HG03196 (cell line): ENCODE measurements at regions not wholly inside any gene's neighbourhood (a gene's known extent, or its start where the extent isn't known, plus 50 kb on each side); places are given as distances from the start of the nearest gene placed in this dataset.

ENCODE experiments used
- ATAC-seq: cut with Tn5 transposase; IDR thresholded peaks from one replicate; pipeline ENCODE4 v1.9.1; 2021; ENCODE audit not compliant: unreplicated experiment

DNA sequence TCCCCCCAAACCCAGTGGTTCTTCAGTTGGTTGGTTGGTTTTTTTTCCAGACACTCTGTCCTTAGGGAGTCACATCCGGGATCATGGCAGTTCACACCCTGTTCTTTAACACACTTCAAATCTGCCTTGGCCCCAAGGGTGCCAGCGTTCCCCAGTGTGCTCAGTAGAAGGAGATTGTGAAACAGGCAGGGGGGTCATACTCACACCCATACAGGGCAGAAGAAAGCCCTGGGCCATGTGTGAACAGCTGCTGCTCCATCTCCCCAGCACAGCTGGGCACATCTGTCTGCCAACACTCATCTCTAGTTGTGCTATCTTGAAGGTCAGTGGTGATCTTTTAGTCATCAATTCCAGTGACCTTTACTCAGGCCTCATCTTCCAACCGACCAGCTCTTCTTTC lies 64.4 kb upstream of the FUT8 start:
- no peak for ATAC-seq

- ATAC-seq, result no peak
Observed at GRCh38 chr14:65349100-65349499, 63.4 kb upstream of the FUT8 start.

DNA sequence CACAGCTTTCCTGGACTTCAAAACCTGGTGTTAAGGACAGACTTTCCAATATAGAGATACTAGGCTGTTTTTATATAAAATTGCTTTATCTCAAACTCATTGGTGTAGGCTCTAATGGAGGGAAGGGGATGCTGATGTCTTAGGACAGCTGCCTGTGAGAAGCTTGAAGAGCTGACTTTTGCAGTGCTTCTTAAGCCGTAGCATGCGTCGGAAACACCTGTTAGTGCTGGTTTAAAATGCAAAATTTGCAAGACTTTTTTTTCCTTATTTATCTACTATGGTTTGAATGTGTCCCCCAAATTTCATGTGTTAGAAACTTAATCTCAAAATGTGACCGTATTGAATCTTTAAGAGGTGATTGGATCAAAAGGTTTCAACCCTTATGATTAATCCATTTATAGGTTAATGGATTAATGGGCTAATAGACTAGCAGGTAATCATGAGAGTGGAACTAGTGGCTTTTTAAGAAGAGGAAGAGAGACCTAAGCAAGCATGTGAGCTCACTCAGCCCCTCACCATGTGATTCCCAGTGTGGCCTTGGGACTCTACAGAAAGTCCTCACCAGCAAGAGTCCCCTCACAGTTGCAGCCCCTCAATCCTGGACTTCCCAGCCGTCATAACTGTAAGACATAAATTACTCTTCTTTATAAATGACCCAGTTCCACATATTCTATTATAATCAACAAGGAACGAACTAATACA lies 60.9 kb upstream of the FUT8 start:
- no peak for ATAC-seq

GRCh38 chr14:65352964-65353530 lies 59.5 kb upstream of the FUT8 start:
- no peak for ATAC-seq

- no peak for ATAC-seq
Observed at GRCh38 chr14:65354131-65354530, 58.4 kb upstream of the FUT8 start.

GRCh38 chr14:65354715-65355114 lies 57.8 kb upstream of the FUT8 start:
- ATAC-seq, result no peak

- ATAC-seq, result no peak
Observed at GRCh38 chr14:65356327-65356836, 56.1 kb upstream of the FUT8 start.

- ATAC-seq, result no peak
Observed at GRCh38 chr14:65357113-65357512, 55.4 kb upstream of the FUT8 start.

DNA sequence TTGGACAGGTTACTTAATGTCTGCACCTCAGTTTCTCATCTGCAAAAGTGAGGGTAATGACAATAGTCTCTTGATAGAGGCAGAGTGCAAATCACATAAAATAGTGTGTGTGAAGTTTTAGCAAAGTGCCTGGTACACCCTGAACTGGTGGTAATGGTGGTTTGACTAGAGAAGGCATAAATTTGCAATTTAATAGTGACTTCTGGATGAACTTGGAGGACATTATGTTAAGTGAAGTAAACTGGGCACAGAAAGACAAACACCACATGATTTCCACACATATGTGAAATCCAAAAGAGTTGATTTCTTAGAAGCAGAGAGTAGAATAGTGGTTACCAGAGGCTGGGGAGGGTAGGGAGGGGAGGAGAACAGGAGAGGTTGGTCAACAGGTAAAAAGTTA lies 54.8 kb upstream of the FUT8 start:
- no peak for ATAC-seq

DNA sequence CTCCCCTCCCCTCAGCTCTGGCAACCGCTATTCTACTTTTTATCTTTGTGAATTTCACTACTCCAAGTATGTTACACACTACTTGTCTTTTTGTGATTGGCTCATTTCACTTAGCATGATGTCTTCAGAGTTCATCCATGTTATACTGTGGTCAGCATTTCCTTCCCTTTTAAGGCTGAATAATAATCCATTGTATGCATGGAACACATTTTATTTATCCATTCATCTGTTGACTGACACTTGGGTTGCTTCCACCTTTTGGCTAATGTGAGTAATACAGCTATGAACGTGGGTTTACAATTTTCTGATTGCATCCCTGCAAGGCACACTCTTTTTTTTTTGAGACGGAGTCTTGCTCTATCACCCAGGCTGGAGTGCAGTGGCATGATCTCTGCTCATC lies 53.0 kb upstream of the FUT8 start:
- ATAC-seq, result no peak

- ATAC-seq, result no peak
Observed at GRCh38 chr14:65360144-65360784, 52.3 kb upstream of the FUT8 start.

GRCh38 chr14:65361920-65362319 lies 50.6 kb upstream of the FUT8 start:
- ATAC-seq, result no peak
